HepG2 (cell line): ENCODE measurements at regions not wholly inside any gene's neighbourhood (a gene's known extent, or its start where the extent isn't known, plus 50 kb on each side); places are given as distances from the start of the nearest gene placed in this dataset.

Source experiments
- ATAC-seq: fragments of 200-7000 bp; cut with Tn5 transposase; 3 replicates; pipeline ENCODE4 v1.9.1; 2020; ENCODE audit warnings: mild to moderate bottlenecking, moderate library complexity
- BruUV-seq: library from RNA; stranded (reverse); fragments of 400-500 nt; replicated peaks from 2 replicates; lab custom pipeline; 2021; lab: Mats Ljungman, UMichigan
- CTCF ChIA-PET: fragments of 300-600 bp; formaldehyde crosslinking; extraction: SDS; loops from one replicate; lab custom pipeline; 2021; ENCODE audit warnings: low total read pairs, inconsistent platforms, low intra/inter-chr PET ratio; lab: Yijun Ruan, JAX
- POLR2A ChIA-PET: fragments of 350-600 bp; sonication (Branson Sonifier 250); formaldehyde crosslinking; loops from one replicate; lab custom pipeline; 2020; ENCODE audit warnings: antibody characterized with exemption, inconsistent platforms; lab: Yijun Ruan, JAX
- DNase-seq: peaks from one replicate; pipeline ENCODE4 v3.0.0-alpha.2; 2015; ENCODE audit warnings: low spot score
- FAIRE-seq: peaks from 3 replicates; lab custom pipeline; 2011; peaks lifted over from hg19 to GRCh38; lab: Jason Lieb, UNC
- H2AFZ ChIP-seq: one replicate; pipeline ENCODE4 v1.6.1; 2011; ENCODE audit warnings: low read length, inconsistent platforms
- H3K27ac ChIP-seq: fragments of 300-600 bp; 3 replicates; pipeline ENCODE4 v1.8.0; 2011; ENCODE audit warnings: mixed run types, mild to moderate bottlenecking, mixed read lengths, low read length, inconsistent platforms; ENCODE audit not compliant: insufficient read depth; ENCODE audit errors: extremely low read length
- H3K27me3 ChIP-seq, 2 experiments: fragments of 200-600 bp in 1 of 2; 2 replicates in 1 of 2; 3 replicates in 1 of 2; pipeline versions ENCODE4 v1.6.0 to v1.8.0; 2011; ENCODE audit warnings: low read length in 2 of 2, mild to moderate bottlenecking in 2 of 2, moderate library complexity in 2 of 2, inconsistent platforms in 1 of 2; ENCODE audit not compliant: insufficient read depth in 2 of 2, control insufficient read depth in 1 of 2
- H3K36me3 ChIP-seq, 2 experiments: fragments of 200-600 bp in 1 of 2; replicated peaks in 1 of 2; 2 replicates in 1 of 2; 3 replicates in 1 of 2; pipeline versions ENCODE4 v1.5.1 to v1.8.0; 2011; ENCODE audit warnings: low read length in 2 of 2, inconsistent platforms in 1 of 2; ENCODE audit not compliant: insufficient read depth in 2 of 2, control insufficient read depth in 1 of 2
- H3K4me1 ChIP-seq: 2 replicates; pipeline ENCODE4 v1.5.1; 2012; ENCODE audit warnings: low read length, inconsistent platforms; ENCODE audit not compliant: insufficient read depth
- H3K4me2 ChIP-seq: 2 replicates; pipeline ENCODE4 v1.6.0; 2011; ENCODE audit warnings: low read depth, low read length, inconsistent platforms
- H3K4me3 ChIP-seq, 3 experiments: fragments of 200-600 bp in 1 of 3; sonication (generic), shearing (Covaris generic) in 1 of 3; replicated peaks in 1 of 3; 2 replicates each; pipeline ENCODE4 v1.5.1; 2011 to 2016; ENCODE audit warnings: low read length in 3 of 3, inconsistent platforms in 2 of 3, low read depth in 2 of 3, mild to moderate bottlenecking in 2 of 3, control low read depth in 1 of 3, mixed read lengths in 1 of 3; ENCODE audit not compliant: insufficient read depth in 1 of 3
- H3K79me2 ChIP-seq: one replicate; pipeline ENCODE4 v1.6.1; 2011; ENCODE audit warnings: low read length, inconsistent platforms; ENCODE audit not compliant: insufficient read depth
- H3K9ac ChIP-seq: 2 replicates; pipeline ENCODE4 v1.6.0; 2011; ENCODE audit warnings: mild to moderate bottlenecking, low read depth, low read length, inconsistent platforms; ENCODE audit not compliant: insufficient read depth
- H3K9me3 ChIP-seq: 2 replicates; pipeline ENCODE4 v1.5.1; 2012; ENCODE audit warnings: mild to moderate bottlenecking, low read length
- H4K20me1 ChIP-seq: 2 replicates; pipeline ENCODE4 v1.6.0; 2011; ENCODE audit warnings: inconsistent platforms, mild to moderate bottlenecking, low read length, moderate library complexity; ENCODE audit not compliant: insufficient read depth
- CC2D1A ChIP-seq: sonication (generic); formaldehyde crosslinking; IDR thresholded peaks from 2 replicates; pipeline ENCODE4 v1.8.1; 2023; ENCODE audit warnings: mild to moderate bottlenecking, missing genetic modification reagents
- DR1 ChIP-seq: sonication (generic); formaldehyde crosslinking; IDR thresholded peaks from 2 replicates; pipeline ENCODE4 v1.8.0; 2021; ENCODE audit warnings: mild to moderate bottlenecking, missing genetic modification reagents, inconsistent platforms
- ERF ChIP-seq: IDR thresholded peaks from 2 replicates; pipeline ENCODE4 v1.6.1; 2018; ENCODE audit warnings: missing biosample characterization, missing genetic modification reagents
- GTF2F1 ChIP-seq: fragments of 150-350 bp; IDR thresholded peaks from 2 replicates; pipeline ENCODE4 v1.6.1; 2014; ENCODE audit warnings: low read length
- HNRNPK ChIP-seq: fragments of 200-400 bp; formaldehyde crosslinking; IDR thresholded peaks from 2 replicates; pipeline ENCODE4 v1.6.1; 2018; ENCODE audit warnings: low read length, low read depth, moderate library complexity, mild to moderate bottlenecking; ENCODE audit not compliant: poor library complexity, severe bottlenecking
- IKZF1 ChIP-seq: fragments of 450-650 bp; IDR thresholded peaks from 2 replicates; pipeline ENCODE4 v1.7.1; 2016
- KLF13 ChIP-seq: sonication (generic); formaldehyde crosslinking; IDR thresholded peaks from 2 replicates; pipeline ENCODE4 v1.4.0; 2020; ENCODE audit warnings: mild to moderate bottlenecking, missing genetic modification reagents
- MBNL3 ChIP-seq: fragments of 250-450 bp; sonication (Bioruptor Pico); conservative IDR thresholded peaks from 2 replicates; pipeline ENCODE4 v1.8.0; 2022; ENCODE audit warnings: mild to moderate bottlenecking, inconsistent platforms
- SRY ChIP-seq: sonication (generic); formaldehyde crosslinking; IDR thresholded peaks from 2 replicates; pipeline ENCODE4 v1.8.0; 2022; ENCODE audit warnings: mild to moderate bottlenecking, missing genetic modification reagents
- XBP1 ChIP-seq: sonication (generic); formaldehyde crosslinking; IDR thresholded peaks from 2 replicates; pipeline ENCODE4 v1.5.0; 2020; ENCODE audit warnings: missing genetic modification reagents
- ZNF207 ChIP-seq: fragments of 450-650 bp; IDR thresholded peaks from 2 replicates; pipeline ENCODE4 v1.6.1; 2016; ENCODE audit warnings: antibody characterized with exemption, borderline replicate concordance
- ZNF30 ChIP-seq: sonication (generic); formaldehyde crosslinking; IDR thresholded peaks from 2 replicates; pipeline ENCODE4 v1.5.0; 2020; ENCODE audit warnings: mild to moderate bottlenecking, missing genetic modification reagents
- ZNF335 ChIP-seq: sonication (generic); formaldehyde crosslinking; IDR thresholded peaks from 2 replicates; pipeline ENCODE4 v1.4.0; 2020; ENCODE audit warnings: missing genetic modification reagents
- ZNF337 ChIP-seq: sonication (generic); formaldehyde crosslinking; IDR thresholded peaks from 2 replicates; pipeline ENCODE4 v1.5.1; 2020; ENCODE audit warnings: missing genetic modification reagents, low read depth, mild to moderate bottlenecking, borderline replicate concordance
- ZNF766 ChIP-seq: sonication (generic); formaldehyde crosslinking; IDR thresholded peaks from 2 replicates; pipeline ENCODE4 v1.5.0; 2020; ENCODE audit warnings: missing genetic modification reagents, borderline replicate concordance
- WGBS: methylation state at CpG from one replicate; pipeline ENCODE4 v1.1.6; 2017; ENCODE audit warnings: low lambda C conversion rate; 5-methylcytosine and 5-hydroxymethylcytosine counted together
- in situ Hi-C: cut with HindIII; loops from 2 replicates; pipeline ENCODE4 v1.10.0; 2017; ENCODE audit warnings: low pct_unique_long_range_greater_than_20kb; ENCODE audit not compliant: extremely low pct_ligation_motif_present
- intact Hi-C: fragments of 100-400 bp; cut with micrococcal nuclease; formaldehyde crosslinking; loops from one replicate; pipeline ENCODE4 v1.10.0; 2022; ENCODE audit not compliant: unreplicated experiment
- TF ChIP-seq, protein P1 (sequence below): IDR thresholded peaks from 2 replicates; pipeline ENCODE4 v1.6.1; 2018; ENCODE audit warnings: missing genetic modification reagents
- TF ChIP-seq, protein P2 (sequence below): sonication (generic); formaldehyde crosslinking; IDR thresholded peaks from 2 replicates; pipeline ENCODE4 v1.8.1; 2023; ENCODE audit warnings: missing genetic modification reagents, inconsistent platforms, borderline replicate concordance
- TF ChIP-seq, protein P3 (sequence below): fragments of 450-650 bp; IDR thresholded peaks from 2 replicates; pipeline ENCODE4 v1.6.1; 2016

DNA sequence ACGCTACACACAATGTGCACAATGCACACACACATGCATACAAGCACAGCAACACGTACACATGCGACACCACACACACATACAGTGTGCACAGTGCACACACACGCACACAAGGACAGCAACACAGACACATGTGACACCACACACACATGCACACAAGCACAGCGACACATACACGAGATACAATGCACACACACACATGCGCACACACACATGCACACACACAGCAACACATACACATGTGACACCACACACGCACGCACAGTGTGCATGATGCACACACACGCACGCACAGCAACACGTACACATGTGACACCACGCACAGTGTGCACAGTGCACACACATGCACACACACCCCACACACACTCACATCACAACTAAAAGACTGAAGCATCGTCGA lies 327.3 kb downstream of the THBS2 start:
- H3K4me2 ChIP-seq: no peak overlapping the region
- H3K9ac ChIP-seq: no peak overlapping the region
- ChIA-PET POLR2A (no interaction called here), CTCF (no interaction called here)
- H3K27me3 ChIP-seq: peaks cover 1 to 27% of the 10 kb centered on the region in 2 experiments; a peak in 4 of 5 replicates
- in situ Hi-C loops: no loop called here
- BruUV-seq: no TSS peak
- no peak for ATAC-seq
- H3K4me3 ChIP-seq: no peak overlapping the region
- H3K4me1 ChIP-seq: no peaks in the 10 kb centered on the region
- H3K27ac ChIP-seq: no peak overlapping the region
- no peak for DNase-seq
- no peak overlapping the region for H2AFZ ChIP-seq
- intact Hi-C loops: no loop called here
- H4K20me1 ChIP-seq: no peaks in the 10 kb centered on the region
- no peaks in the 10 kb centered on the region for H3K36me3 ChIP-seq
- no peaks in the 10 kb centered on the region for H3K79me2 ChIP-seq
- H3K9me3 ChIP-seq: no peaks in the 10 kb centered on the region
- 50% methylated on average over 15 of the region's 15 CpGs for WGBS
- FAIRE-seq: no peak
- peak; percentile 60; the same call in 1 of the 2 replicates for TF ChIP-seq ZNF207
- no peak for TF ChIP-seq XBP1 (CRISPR knock-in tag)
- TF ChIP-seq, protein P1, sequence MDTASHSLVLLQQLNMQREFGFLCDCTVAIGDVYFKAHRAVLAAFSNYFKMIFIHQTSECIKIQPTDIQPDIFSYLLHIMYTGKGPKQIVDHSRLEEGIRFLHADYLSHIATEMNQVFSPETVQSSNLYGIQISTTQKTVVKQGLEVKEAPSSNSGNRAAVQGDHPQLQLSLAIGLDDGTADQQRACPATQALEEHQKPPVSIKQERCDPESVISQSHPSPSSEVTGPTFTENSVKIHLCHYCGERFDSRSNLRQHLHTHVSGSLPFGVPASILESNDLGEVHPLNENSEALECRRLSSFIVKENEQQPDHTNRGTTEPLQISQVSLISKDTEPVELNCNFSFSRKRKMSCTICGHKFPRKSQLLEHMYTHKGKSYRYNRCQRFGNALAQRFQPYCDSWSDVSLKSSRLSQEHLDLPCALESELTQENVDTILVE (CRISPR knock-in tag): no peak
- no peak for TF ChIP-seq ZNF766
- no peak for TF ChIP-seq CC2D1A (CRISPR knock-in tag)
- TF ChIP-seq ZNF335 (CRISPR knock-in tag): no peak
- no peak for TF ChIP-seq ERF
- no peak for TF ChIP-seq HNRNPK
- TF ChIP-seq, protein P2, sequence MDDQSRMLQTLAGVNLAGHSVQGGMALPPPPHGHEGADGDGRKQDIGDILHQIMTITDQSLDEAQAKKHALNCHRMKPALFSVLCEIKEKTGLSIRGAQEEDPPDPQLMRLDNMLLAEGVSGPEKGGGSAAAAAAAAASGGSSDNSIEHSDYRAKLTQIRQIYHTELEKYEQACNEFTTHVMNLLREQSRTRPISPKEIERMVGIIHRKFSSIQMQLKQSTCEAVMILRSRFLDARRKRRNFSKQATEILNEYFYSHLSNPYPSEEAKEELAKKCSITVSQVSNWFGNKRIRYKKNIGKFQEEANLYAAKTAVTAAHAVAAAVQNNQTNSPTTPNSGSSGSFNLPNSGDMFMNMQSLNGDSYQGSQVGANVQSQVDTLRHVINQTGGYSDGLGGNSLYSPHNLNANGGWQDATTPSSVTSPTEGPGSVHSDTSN (CRISPR knock-in tag): no peak
- TF ChIP-seq ZNF30 (CRISPR knock-in tag): no peak
- TF ChIP-seq MBNL3: no peak
- peak; percentile 63; the same call in 1 of the 2 replicates for TF ChIP-seq IKZF1
- no peak for TF ChIP-seq GTF2F1
- TF ChIP-seq ZNF337 (CRISPR knock-in tag): no peak
- TF ChIP-seq, protein P3, sequence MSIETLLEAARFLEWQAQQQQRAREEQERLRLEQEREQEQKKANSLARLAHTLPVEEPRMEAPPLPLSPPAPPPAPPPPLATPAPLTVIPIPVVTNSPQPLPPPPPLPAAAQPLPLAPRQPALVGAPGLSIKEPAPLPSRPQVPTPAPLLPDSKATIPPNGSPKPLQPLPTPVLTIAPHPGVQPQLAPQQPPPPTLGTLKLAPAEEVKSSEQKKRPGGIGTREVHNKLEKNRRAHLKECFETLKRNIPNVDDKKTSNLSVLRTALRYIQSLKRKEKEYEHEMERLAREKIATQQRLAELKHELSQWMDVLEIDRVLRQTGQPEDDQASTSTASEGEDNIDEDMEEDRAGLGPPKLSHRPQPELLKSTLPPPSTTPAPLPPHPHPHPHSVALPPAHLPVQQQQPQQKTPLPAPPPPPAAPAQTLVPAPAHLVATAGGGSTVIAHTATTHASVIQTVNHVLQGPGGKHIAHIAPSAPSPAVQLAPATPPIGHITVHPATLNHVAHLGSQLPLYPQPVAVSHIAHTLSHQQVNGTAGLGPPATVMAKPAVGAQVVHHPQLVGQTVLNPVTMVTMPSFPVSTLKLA: peak; percentile 96
- TF ChIP-seq SRY: no peak
- TF ChIP-seq DR1 (CRISPR knock-in tag): no peak
- TF ChIP-seq KLF13 (CRISPR knock-in tag): no peak
